Mammary epithelial cell (primary cell): ENCODE measurements at regions not wholly inside any gene's neighbourhood (a gene's known extent, or its start where the extent isn't known, plus 50 kb on each side); places are given as distances from the start of the nearest gene placed in this dataset.

ENCODE experiments used
- EZH2 ChIP-seq: IDR thresholded peaks from 2 replicates; pipeline ENCODE4 v1.6.1; 2012; ENCODE audit warnings: low read length, inconsistent platforms, borderline replicate concordance
- TF ChIP-seq, protein P1 (sequence below), 2 donors: IDR thresholded peaks in 1 of 2; conservative IDR thresholded peaks in 1 of 2; 2 replicates each; pipeline ENCODE4 v1.5.1; 2011 to 2012; ENCODE audit warnings: inconsistent platforms in 2 of 2, low read length in 2 of 2, mild to moderate bottlenecking in 2 of 2, control low read depth in 1 of 2, low read depth in 1 of 2; ENCODE audit not compliant: insufficient read depth in 1 of 2; ENCODE audit errors: extremely low read depth in 1 of 2

DNA sequence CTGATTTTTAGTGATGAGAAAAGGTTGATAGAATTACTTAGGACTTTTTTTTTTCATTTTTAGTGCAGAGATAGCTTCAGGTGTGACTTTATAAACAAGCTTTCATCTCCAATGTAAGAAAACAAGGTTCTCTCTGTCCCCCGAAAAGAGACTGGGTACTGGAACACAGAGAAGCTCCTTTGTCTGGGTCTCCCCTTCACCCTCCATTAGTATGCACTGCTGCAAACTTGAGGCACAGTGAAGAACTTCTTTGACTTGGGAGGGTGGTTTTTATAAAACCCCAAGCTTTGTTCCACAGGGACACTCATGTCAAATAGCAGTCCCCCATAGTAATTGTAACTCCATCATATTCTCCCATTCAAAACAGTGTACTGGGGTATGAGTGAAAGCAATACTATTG, 93.5 kb upstream of the SOX2 start:
- TF ChIP-seq, protein P1, sequence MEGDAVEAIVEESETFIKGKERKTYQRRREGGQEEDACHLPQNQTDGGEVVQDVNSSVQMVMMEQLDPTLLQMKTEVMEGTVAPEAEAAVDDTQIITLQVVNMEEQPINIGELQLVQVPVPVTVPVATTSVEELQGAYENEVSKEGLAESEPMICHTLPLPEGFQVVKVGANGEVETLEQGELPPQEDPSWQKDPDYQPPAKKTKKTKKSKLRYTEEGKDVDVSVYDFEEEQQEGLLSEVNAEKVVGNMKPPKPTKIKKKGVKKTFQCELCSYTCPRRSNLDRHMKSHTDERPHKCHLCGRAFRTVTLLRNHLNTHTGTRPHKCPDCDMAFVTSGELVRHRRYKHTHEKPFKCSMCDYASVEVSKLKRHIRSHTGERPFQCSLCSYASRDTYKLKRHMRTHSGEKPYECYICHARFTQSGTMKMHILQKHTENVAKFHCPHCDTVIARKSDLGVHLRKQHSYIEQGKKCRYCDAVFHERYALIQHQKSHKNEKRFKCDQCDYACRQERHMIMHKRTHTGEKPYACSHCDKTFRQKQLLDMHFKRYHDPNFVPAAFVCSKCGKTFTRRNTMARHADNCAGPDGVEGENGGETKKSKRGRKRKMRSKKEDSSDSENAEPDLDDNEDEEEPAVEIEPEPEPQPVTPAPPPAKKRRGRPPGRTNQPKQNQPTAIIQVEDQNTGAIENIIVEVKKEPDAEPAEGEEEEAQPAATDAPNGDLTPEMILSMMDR (conservative IDR thresholded peaks at IDR 0.05 in 1 of 2, IDR thresholded peaks at IDR 0.05 in 1 of 2; ENCODE audit: extremely low read depth in 1 of 2, insufficient read depth in 1 of 2, low read depth in 1 of 2, low read length in 2 of 2) = no peak
- no peak for TF ChIP-seq EZH2
